OCI-LY3 (cell line): ENCODE measurements at regions not wholly inside any gene's neighbourhood (a gene's known extent, or its start where the extent isn't known, plus 50 kb on each side); places are given as distances from the start of the nearest gene placed in this dataset.
"Not testable (repeated sequence)": the region's sequence is repeated elsewhere in the genome, so short reads cannot be mapped to it uniquely, and the experiment has no call there.

Source experiments
- H2AFZ ChIP-seq: fragments of 200-600, 300-600 bp; shearing (Covaris generic); 2 replicates; pipeline ENCODE4 v1.6.0; 2014; ENCODE audit warnings: antibody characterized with exemption, low read depth, low read length
- H3K27ac ChIP-seq: fragments of 200-600, 300-600 bp; sonication (generic); 2 replicates; pipeline ENCODE4 v1.5.1; 2014; ENCODE audit warnings: mild to moderate bottlenecking, low read length, moderate library complexity, mixed read lengths
- H3K27me3 ChIP-seq: fragments of 200-600, 300-600 bp; sonication (generic); 2 replicates; pipeline ENCODE4 v1.6.1; 2014; ENCODE audit warnings: low read depth, low read length, mixed read lengths
- H3K36me3 ChIP-seq: fragments of 200-600, 300-600 bp; sonication (generic); replicated peaks from 2 replicates; pipeline ENCODE3; 2014; ENCODE audit warnings: low read depth, low read length, mixed read lengths
- H3K4me1 ChIP-seq: fragments of 300-600, 200-600 bp; sonication (generic); 2 replicates; pipeline ENCODE4 v1.6.1; 2014; ENCODE audit warnings: low read length, mixed read lengths
- H3K4me2 ChIP-seq: fragments of 200-600, 300-600 bp; sonication (generic); 2 replicates; pipeline ENCODE4 v1.6.1; 2014; ENCODE audit warnings: low read length, mixed read lengths
- H3K4me3 ChIP-seq: fragments of 300-600, 200-600 bp; sonication (generic); 2 replicates; pipeline ENCODE4 v1.5.1; 2014; ENCODE audit warnings: antibody characterized with exemption, mild to moderate bottlenecking, low read length, moderate library complexity
- H3K79me2 ChIP-seq: fragments of 300-600, 200-600 bp; shearing (Covaris generic); 2 replicates; pipeline ENCODE4 v1.6.1; 2014; ENCODE audit warnings: mild to moderate bottlenecking, low read length, mixed read lengths
- H3K9ac ChIP-seq: fragments of 300-600, 200-600 bp; shearing (Covaris generic); 2 replicates; pipeline ENCODE4 v1.6.0; 2014; ENCODE audit warnings: mild to moderate bottlenecking, low read length, moderate library complexity
- H3K9me3 ChIP-seq: fragments of 200-600, 300-600 bp; shearing (Covaris generic); 2 replicates; pipeline ENCODE4 v1.6.1; 2014; ENCODE audit warnings: low read length, mixed read lengths; ENCODE audit not compliant: insufficient read depth
- H4K20me1 ChIP-seq: fragments of 200-600, 300-600 bp; sonication (generic); 2 replicates; pipeline ENCODE4 v1.6.1; 2016; ENCODE audit warnings: low read length, mixed read lengths; ENCODE audit not compliant: insufficient read depth
- EZH2phosphoT487 ChIP-seq: fragments of 200-600 bp; shearing (Covaris generic); IDR thresholded peaks from 2 replicates; pipeline ENCODE4 v1.6.1; 2018; ENCODE audit warnings: antibody characterized with exemption, mixed run types, low read depth
- TF ChIP-seq, protein P1 (sequence below): fragments of 200-600, 300-600 bp; sonication (generic); IDR thresholded peaks from 2 replicates; pipeline ENCODE4 v1.5.1; 2014; ENCODE audit warnings: antibody characterized with exemption, low read length, low read depth

DNA sequence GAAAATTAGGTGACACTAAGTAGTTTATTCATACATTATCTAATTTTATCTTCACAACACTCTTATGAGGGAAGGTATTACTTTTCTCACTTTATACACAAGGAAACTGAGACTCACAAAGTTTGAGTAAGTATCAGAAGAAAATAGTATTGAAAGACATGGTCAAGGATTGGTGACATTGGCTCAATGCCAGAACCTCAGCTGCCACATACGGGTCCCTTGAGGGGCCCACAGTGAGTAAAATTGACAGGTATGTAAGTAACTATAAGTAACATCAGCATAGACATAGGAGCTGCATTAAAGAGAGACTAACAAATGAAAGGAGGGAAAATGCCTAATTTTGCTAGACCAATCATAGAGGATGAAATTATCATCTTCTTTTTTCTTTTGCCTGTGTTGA, 134.1 kb downstream of the COX18 start:
- H3K9me3 ChIP-seq = no peaks in the 10 kb centered on the region
- H2AFZ ChIP-seq = no peak overlapping the region
- TF ChIP-seq EZH2phosphoT487 = no peak
- TF ChIP-seq, protein P1, sequence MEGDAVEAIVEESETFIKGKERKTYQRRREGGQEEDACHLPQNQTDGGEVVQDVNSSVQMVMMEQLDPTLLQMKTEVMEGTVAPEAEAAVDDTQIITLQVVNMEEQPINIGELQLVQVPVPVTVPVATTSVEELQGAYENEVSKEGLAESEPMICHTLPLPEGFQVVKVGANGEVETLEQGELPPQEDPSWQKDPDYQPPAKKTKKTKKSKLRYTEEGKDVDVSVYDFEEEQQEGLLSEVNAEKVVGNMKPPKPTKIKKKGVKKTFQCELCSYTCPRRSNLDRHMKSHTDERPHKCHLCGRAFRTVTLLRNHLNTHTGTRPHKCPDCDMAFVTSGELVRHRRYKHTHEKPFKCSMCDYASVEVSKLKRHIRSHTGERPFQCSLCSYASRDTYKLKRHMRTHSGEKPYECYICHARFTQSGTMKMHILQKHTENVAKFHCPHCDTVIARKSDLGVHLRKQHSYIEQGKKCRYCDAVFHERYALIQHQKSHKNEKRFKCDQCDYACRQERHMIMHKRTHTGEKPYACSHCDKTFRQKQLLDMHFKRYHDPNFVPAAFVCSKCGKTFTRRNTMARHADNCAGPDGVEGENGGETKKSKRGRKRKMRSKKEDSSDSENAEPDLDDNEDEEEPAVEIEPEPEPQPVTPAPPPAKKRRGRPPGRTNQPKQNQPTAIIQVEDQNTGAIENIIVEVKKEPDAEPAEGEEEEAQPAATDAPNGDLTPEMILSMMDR = no peak
- H3K36me3 ChIP-seq = no peaks in the 10 kb centered on the region
- H3K27ac ChIP-seq = no peak overlapping the region
- no peak overlapping the region for H3K9ac ChIP-seq
- no peak overlapping the region for H3K4me3 ChIP-seq
- no peaks in the 10 kb centered on the region for H3K27me3 ChIP-seq
- no peaks in the 10 kb centered on the region for H4K20me1 ChIP-seq
- H3K4me2 ChIP-seq = no peak overlapping the region
- no peaks in the 10 kb centered on the region for H3K4me1 ChIP-seq
- no peaks in the 10 kb centered on the region for H3K79me2 ChIP-seq

DNA sequence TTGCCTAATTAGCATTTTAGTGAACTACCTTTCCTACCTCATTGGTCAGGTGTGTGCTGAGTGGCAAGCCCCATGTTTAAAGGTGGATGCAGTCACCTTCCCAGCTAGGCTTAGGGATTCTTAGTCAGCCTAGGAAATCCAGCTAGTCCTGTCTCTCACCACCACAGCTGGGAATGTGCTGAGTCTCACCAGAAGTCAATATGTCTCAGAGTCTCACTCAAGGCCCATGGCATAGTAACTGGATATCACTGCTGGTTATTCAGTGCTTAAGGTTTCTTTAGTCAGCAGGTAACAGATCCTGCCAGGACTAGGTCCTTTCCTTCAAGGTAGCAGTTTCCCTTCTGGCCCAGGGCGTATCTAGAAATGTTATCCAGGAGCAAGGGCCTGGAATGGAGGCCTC, 136.5 kb downstream of the COX18 start:
- TF ChIP-seq, protein P1 = no peak
- no peak for TF ChIP-seq EZH2phosphoT487
- no peaks in the 10 kb centered on the region for H3K36me3 ChIP-seq
- H3K27me3 ChIP-seq = no peaks in the 10 kb centered on the region
- H3K27ac ChIP-seq = no peak overlapping the region
- no peaks in the 10 kb centered on the region for H3K9me3 ChIP-seq
- no peak overlapping the region for H3K4me2 ChIP-seq
- no peak overlapping the region for H3K9ac ChIP-seq
- H3K4me1 ChIP-seq = no peaks in the 10 kb centered on the region
- no peaks in the 10 kb centered on the region for H3K79me2 ChIP-seq
- no peaks in the 10 kb centered on the region for H4K20me1 ChIP-seq
- no peak overlapping the region for H3K4me3 ChIP-seq
- H2AFZ ChIP-seq = no peak overlapping the region

DNA sequence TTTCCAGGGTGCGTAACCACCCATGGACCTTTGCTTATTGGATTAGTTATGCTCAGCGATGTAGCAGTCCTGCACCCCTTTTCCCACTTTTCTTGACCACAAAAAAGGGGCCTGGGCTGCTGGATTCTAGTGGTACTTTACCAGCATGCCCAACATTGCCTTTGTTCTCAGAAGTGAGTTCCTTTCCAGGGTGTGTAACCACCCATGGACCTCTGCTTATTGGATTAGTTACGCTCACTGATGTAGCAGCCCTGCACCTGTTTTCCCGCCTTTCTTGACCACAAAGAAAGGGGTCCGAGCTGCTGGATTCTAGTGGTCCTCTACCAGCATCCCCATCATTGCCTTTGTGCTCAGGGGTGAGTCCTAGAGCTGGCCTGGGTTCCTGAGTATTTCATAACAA, 138.2 kb downstream of the COX18 start:
- TF ChIP-seq, protein P1 = no peak
- TF ChIP-seq EZH2phosphoT487 = no peak
- Histone ChIP-seq H3K4me1 (no peaks in the 10 kb centered on the region), H3K9me3 (no peaks in the 10 kb centered on the region), H3K36me3 (no peaks in the 10 kb centered on the region), H3K27ac (no peak overlapping the region), H3K4me3 (no peak overlapping the region), H2AFZ (no peak overlapping the region), H3K27me3 (no peaks in the 10 kb centered on the region), H3K9ac (no peak overlapping the region), H4K20me1 (no peaks in the 10 kb centered on the region), H3K79me2 (no peaks in the 10 kb centered on the region), H3K4me2 (no peak overlapping the region)

DNA sequence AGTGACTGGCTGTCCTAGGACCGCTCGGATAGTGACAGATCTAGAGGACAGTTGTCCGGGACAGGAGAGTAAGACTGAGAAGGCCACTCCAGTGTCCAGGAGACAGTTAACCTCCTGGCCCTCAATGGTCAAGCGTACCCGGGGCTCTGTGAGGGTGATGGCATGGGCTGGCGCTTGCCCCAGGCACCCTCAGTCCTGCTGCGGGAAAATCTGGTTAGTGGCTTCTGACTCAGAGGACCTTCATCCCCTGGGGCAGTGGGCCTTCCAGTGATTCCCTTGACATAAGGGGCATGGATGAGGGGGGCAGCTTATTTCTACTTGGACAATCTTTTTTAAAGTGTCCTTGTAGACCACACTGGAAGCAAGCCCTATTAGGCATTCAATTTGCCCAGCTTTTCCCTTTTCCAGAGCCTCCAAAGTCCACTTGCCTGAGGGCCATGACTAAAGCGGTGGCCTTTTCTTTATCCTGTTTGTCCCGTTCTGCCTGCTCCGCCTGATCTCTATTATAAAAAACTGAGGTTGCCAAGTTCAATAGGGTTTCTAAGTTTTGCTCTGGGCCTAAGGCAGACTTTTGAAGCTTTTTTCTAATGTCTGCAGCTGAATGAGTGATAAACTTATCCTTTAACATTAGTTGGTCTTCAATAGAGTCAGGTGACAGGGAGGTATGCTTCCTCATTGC, 139.8 kb downstream of the COX18 start:
- not testable (repeated sequence) for H3K9me3 ChIP-seq, H4K20me1 ChIP-seq, H3K4me2 ChIP-seq, H2AFZ ChIP-seq, H3K27ac ChIP-seq, H3K79me2 ChIP-seq, H3K4me3 ChIP-seq, H3K36me3 ChIP-seq, H3K4me1 ChIP-seq, H3K27me3 ChIP-seq, H3K9ac ChIP-seq

DNA sequence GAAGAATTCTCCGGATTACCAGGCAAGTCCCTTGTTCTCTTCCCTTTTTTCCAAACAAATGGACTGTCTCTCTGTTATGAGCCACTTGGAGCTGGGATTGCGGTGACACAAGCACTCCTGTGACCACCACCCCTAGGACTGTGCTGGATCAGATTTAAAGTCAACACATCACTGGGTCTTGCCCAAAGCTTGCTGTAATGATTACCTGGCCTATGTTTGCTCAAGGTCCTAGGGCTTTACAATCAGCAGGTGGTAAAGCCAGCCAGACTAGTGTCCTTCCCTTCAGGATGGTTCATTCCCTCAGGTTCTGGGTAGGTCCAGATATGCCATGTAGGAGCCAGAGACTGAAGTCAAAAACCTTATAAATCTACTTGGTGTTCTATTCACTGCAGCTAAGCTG, 144.7 kb downstream of the COX18 start:
- Histone ChIP-seq H2AFZ (no peak overlapping the region), H3K9ac (no peak overlapping the region), H3K4me3 (no peak overlapping the region), H3K4me1 (no peaks in the 10 kb centered on the region), H3K79me2 (no peaks in the 10 kb centered on the region), H3K27me3 (no peaks in the 10 kb centered on the region), H4K20me1 (no peaks in the 10 kb centered on the region), H3K4me2 (no peak overlapping the region), H3K9me3 (no peaks in the 10 kb centered on the region), H3K36me3 (no peaks in the 10 kb centered on the region), H3K27ac (no peak overlapping the region)
- TF ChIP-seq, protein P1 = no peak
- TF ChIP-seq EZH2phosphoT487 = no peak
